B cell (primary cell): ENCODE measurements at regions not wholly inside any gene's neighbourhood (a gene's known extent, or its start where the extent isn't known, plus 50 kb on each side); places are given as distances from the start of the nearest gene placed in this dataset.

ENCODE experiments used
- ATAC-seq: fragments of 200-7000 bp; cut with Tn5 transposase; one replicate; pipeline ENCODE4 v1.10.0; 2021; ENCODE audit warnings: low read depth, mild to moderate bottlenecking, moderate number of reproducible peaks, moderate library complexity
- CTCF ChIA-PET: fragments of 350-600 bp; sonication (Branson Sonifier 250); formaldehyde crosslinking; loops from one replicate; lab custom pipeline; 2021; ENCODE audit warnings: antibody characterized with exemption, inconsistent platforms; lab: Charles Lee
- POLR2A ChIA-PET: fragments of 350-600 bp; sonication (Branson Sonifier 250); formaldehyde crosslinking; loops from one replicate; lab custom pipeline; 2021; ENCODE audit warnings: antibody characterized with exemption; lab: Charles Lee
- DNase-seq: peaks from one replicate; pipeline ENCODE4 v3.0.0; 2013
- H2AFZ ChIP-seq: 2 replicates; pipeline ENCODE4 v1.6.1; 2012; ENCODE audit warnings: mild to moderate bottlenecking, low read depth, low read length; ENCODE audit not compliant: insufficient read depth, poor library complexity, severe bottlenecking
- H3K27ac ChIP-seq, 2 donors: 1 replicate in 1 of 2; 2 replicates in 1 of 2; pipeline ENCODE4 v1.5.1; 2012 to 2013; ENCODE audit warnings: low read length in 2 of 2, mild to moderate bottlenecking in 2 of 2, moderate library complexity in 1 of 2
- H3K27me3 ChIP-seq, 4 experiments: fragments of 200-600 bp in 1 of 4; sonication (generic) in 1 of 4; replicated peaks in 1 of 4; 1 replicate in 2 of 4; 2 replicates in 2 of 4; pipeline versions ENCODE4 v1.6.1 to v1.7.0; 2013 to 2016; ENCODE audit warnings: low read length in 3 of 4, mild to moderate bottlenecking in 2 of 4, mixed read lengths in 1 of 4, moderate library complexity in 1 of 4; ENCODE audit not compliant: insufficient read depth in 4 of 4, control insufficient read depth in 3 of 4; ENCODE audit errors: control extremely low read depth in 1 of 4
- H3K36me3 ChIP-seq, 2 experiments: replicated peaks in 1 of 2; 1 replicate in 1 of 2; 2 replicates in 1 of 2; pipeline versions ENCODE4 v1.6.1 to v1.7.1; 2013; ENCODE audit warnings: low read length in 1 of 2; ENCODE audit not compliant: insufficient read depth in 2 of 2, control insufficient read depth in 1 of 2; ENCODE audit errors: control extremely low read depth in 1 of 2, extremely low read depth in 1 of 2
- H3K4me1 ChIP-seq, 2 donors: fragments of 200-600 bp in 1 of 2; sonication (generic) in 1 of 2; 1 replicate in 1 of 2; 2 replicates in 1 of 2; pipeline versions ENCODE4 v1.5.1 to v1.6.1; 2013 to 2017; ENCODE audit warnings: low read length in 2 of 2; ENCODE audit not compliant: control insufficient read depth in 2 of 2, insufficient read depth in 2 of 2
- H3K4me2 ChIP-seq: replicated peaks from 2 replicates; pipeline ENCODE3; 2012; ENCODE audit warnings: mild to moderate bottlenecking, low read depth, low read length; ENCODE audit not compliant: poor library complexity, severe bottlenecking
- H3K4me3 ChIP-seq, 5 experiments: fragments of 200-600 bp in 1 of 5; sonication (generic) in 1 of 5; 1 replicate in 3 of 5; 2 replicates in 2 of 5; pipeline versions ENCODE4 v1.5.1 to v1.7.0; 2011 to 2016; ENCODE audit warnings: low read length in 4 of 5, mild to moderate bottlenecking in 4 of 5, low read depth in 2 of 5, control low read depth in 1 of 5, moderate library complexity in 1 of 5; ENCODE audit not compliant: insufficient read depth in 1 of 5; ENCODE audit errors: control extremely low read depth in 1 of 5, extremely low read depth in 1 of 5
- H3K79me2 ChIP-seq: fragments of 200-600 bp; sonication (generic); one replicate; pipeline ENCODE4 v1.6.0; 2016; ENCODE audit warnings: low read length; ENCODE audit not compliant: control insufficient read depth, insufficient read depth
- H3K9ac ChIP-seq: fragments of 200-600 bp; sonication (generic); 2 replicates; pipeline ENCODE4 v1.6.1; 2017; ENCODE audit warnings: mild to moderate bottlenecking, low read length, moderate library complexity
- H3K9me3 ChIP-seq, 3 donors: one replicate each; pipeline versions ENCODE4 v1.6.1 to v1.7.1; 2013; ENCODE audit warnings: low read length in 2 of 3; ENCODE audit not compliant: control insufficient read depth in 2 of 3, insufficient read depth in 1 of 3; ENCODE audit errors: control extremely low read depth in 1 of 3
- H4K20me1 ChIP-seq: 2 replicates; pipeline ENCODE4 v1.6.0; 2012; ENCODE audit warnings: mild to moderate bottlenecking, low read length; ENCODE audit not compliant: insufficient read depth, control insufficient read depth, poor library complexity, severe bottlenecking
- H3K27ac Mint-ChIP-seq: one replicate; pipeline ENCODE4 v1.8.0; 2021; ENCODE audit warnings: mixed read lengths
- H3K27me3 Mint-ChIP-seq: one replicate; pipeline ENCODE4 v1.8.0; 2021; ENCODE audit warnings: mixed read lengths
- H3K4me1 Mint-ChIP-seq: one replicate; pipeline ENCODE4 v1.8.0; 2021; ENCODE audit warnings: mixed read lengths
- H3K4me3 Mint-ChIP-seq: one replicate; pipeline ENCODE4 v1.8.0; 2021; ENCODE audit warnings: mixed read lengths
- H3K9me3 Mint-ChIP-seq: one replicate; pipeline ENCODE4 v1.8.0; 2022; ENCODE audit warnings: mixed read lengths; ENCODE audit not compliant: insufficient read depth
- CTCF ChIP-seq: fragments of 200-600 bp; IDR thresholded peaks from one replicate; pipeline ENCODE4 v1.8.0; 2022; ENCODE audit warnings: antibody characterized with exemption, mild to moderate bottlenecking
- EZH2 ChIP-seq: IDR thresholded peaks from 2 replicates; pipeline ENCODE4 v1.6.1; 2012; ENCODE audit warnings: borderline replicate concordance, low read depth, mild to moderate bottlenecking, moderate library complexity, low read length; ENCODE audit not compliant: insufficient read depth, poor library complexity, severe bottlenecking
- WGBS: methylation state at CpG from one replicate; pipeline ENCODE4 v1.1.5; 2013; ENCODE audit warnings: missing lambda C conversion rate; ENCODE audit not compliant: insufficient coverage; 5-methylcytosine and 5-hydroxymethylcytosine counted together
- intact Hi-C: fragments of 100-400 bp; cut with micrococcal nuclease; formaldehyde crosslinking; loops from one replicate; pipeline ENCODE4 v1.10.0; 2022

- DNase-seq, result no peak
- H3K9me3 ChIP-seq, result no peaks in the 10 kb centered on the region
- Mint-ChIP-seq H3K4me3 (no peak overlapping the region), H3K9me3 (no peaks in the 10 kb centered on the region), H3K27ac (no peak overlapping the region), H3K4me1 (no peaks in the 10 kb centered on the region), H3K27me3 (no peaks in the 10 kb centered on the region)
- intact Hi-C loops, result no loop called here
- TF ChIP-seq EZH2 (no peak), CTCF (no peak)
- H3K27me3 ChIP-seq, result no peaks in the 10 kb centered on the region
- H3K36me3 ChIP-seq, result no peaks in the 10 kb centered on the region
- POLR2A ChIA-PET, result no interaction called here
- no peak overlapping the region for H3K27ac ChIP-seq
- H3K4me2 ChIP-seq, result no peak overlapping the region
- ATAC-seq, result no peak
- no peaks in the 10 kb centered on the region for H4K20me1 ChIP-seq
- H3K4me3 ChIP-seq, result no peak overlapping the region
- no peaks in the 10 kb centered on the region for H3K79me2 ChIP-seq
- no peaks in the 10 kb centered on the region for H3K4me1 ChIP-seq
- CTCF ChIA-PET, result no interaction called here
- no peak overlapping the region for H3K9ac ChIP-seq
- no peak overlapping the region for H2AFZ ChIP-seq
These were observed 772.2 kb downstream of the SUCLG1 start for GRCh38 chr2:83686863-83687262.

GRCh38 chr2:83674050-83674449, 785.0 kb downstream of the SUCLG1 start:
- H2AFZ ChIP-seq, result no peak overlapping the region
- no peak overlapping the region for H3K4me3 Mint-ChIP-seq
- POLR2A ChIA-PET, result no interaction called here
- no peaks in the 10 kb centered on the region for H3K27me3 ChIP-seq
- no peak for ATAC-seq
- H3K4me1 Mint-ChIP-seq, result no peaks in the 10 kb centered on the region
- no peak overlapping the region for H3K27ac Mint-ChIP-seq
- H4K20me1 ChIP-seq, result no peaks in the 10 kb centered on the region
- no peak for DNase-seq
- intact Hi-C loops, result no loop called here
- no peak for TF ChIP-seq CTCF
- TF ChIP-seq EZH2, result no peak
- no peaks in the 10 kb centered on the region for H3K9me3 ChIP-seq
- H3K27me3 Mint-ChIP-seq, result no peaks in the 10 kb centered on the region
- H3K9ac ChIP-seq, result no peak overlapping the region
- CTCF ChIA-PET, result no interaction called here
- H3K9me3 Mint-ChIP-seq, result peaks cover 2% of the 10 kb centered on the region
- no peaks in the 10 kb centered on the region for H3K4me1 ChIP-seq
- no peak overlapping the region for H3K4me3 ChIP-seq
- no peaks in the 10 kb centered on the region for H3K79me2 ChIP-seq
- H3K4me2 ChIP-seq, result no peak overlapping the region
- H3K36me3 ChIP-seq, result no peaks in the 10 kb centered on the region
- WGBS, result no CpG with 5 or more reads among the region's 3 CpGs
- no peak overlapping the region for H3K27ac ChIP-seq
